ENCODE measurements at regions not wholly inside any gene's neighbourhood (a gene's known extent, or its start where the extent isn't known, plus 50 kb on each side); places are given as distances from the start of the nearest gene placed in this dataset.

DNA sequence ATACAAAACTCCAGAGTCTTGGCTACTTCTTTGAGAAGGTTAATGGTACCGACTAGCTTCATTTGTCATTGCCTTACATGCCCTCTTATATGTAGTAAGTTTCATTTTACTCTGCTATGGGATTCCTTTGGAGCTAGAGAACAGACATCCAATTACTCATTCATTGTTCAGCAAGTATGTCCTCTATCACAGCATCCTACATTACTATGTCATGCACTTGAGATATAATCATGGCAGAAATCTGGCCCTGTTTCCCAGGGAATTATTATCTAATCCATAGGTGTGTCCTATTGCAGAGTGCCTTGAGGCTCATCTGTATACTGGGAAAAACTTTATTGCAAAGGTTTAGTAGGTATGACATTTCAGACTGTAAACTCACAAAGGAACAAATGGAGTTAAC is 333.1 kb upstream of the NECTIN3 start:
- no peak for DNase-seq (ENCODE audit: low read depth in 2 of 2)

DNA sequence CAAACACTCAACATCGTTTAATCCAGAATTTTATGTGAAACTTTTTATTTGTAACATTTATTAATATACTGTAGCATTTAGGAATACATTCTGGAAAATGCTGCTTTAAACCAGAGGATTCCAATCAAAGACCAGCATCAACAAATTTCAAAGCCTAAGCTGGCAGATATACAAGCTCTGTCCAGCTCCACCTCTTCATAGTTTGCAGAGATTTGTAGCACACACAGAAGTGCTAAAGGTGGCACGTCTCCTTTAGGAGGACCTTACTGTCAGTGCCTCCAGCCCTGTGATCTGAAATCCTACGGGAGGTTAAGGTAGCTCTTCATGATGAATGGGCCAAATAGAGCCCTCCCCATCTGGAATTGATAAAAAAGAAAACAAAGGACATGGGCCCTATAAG is 329.7 kb upstream of the NECTIN3 start:
- DNase-seq (ENCODE audit: low read depth in 2 of 2): no peak

DNA sequence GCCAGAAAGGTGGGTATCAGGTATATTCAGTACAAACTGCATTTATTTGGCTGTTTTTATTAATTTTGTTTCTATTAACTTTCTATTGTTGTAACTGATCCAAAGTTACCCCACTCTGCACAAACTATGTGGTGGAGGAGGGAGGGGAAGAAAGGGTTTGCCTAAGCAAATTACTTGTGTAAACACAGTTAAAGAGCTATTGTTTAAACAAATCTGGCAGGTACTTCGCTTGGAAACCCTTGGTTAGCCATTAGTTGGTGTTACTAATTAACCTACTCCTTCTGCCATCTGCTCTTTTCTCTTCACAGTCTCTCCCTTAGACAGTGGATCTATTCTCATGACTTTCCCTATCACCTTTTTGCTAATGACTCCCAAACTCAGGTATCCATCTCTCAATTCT is 328.4 kb upstream of the NECTIN3 start:
- no peak for DNase-seq (ENCODE audit: low read depth in 2 of 2)

DNA sequence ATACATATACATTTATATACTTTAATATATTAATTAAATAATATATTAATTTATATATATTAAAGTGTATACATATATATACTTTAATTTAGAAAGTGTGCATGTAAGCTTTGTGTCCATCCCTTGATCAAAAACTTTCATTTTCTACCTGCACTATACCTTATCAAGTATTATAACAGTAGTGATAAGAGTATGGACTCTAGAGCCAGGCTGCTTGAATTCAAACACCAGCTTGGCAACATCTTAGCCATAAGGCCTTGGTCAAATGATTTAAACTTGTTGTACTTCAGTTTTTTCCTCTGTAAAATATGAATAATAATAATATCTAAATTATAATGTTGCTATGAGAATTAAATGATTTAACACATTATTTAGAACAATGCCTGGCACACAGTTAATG is 327.6 kb upstream of the NECTIN3 start:
- no peak for DNase-seq (ENCODE audit: low read depth in 2 of 2)

DNA sequence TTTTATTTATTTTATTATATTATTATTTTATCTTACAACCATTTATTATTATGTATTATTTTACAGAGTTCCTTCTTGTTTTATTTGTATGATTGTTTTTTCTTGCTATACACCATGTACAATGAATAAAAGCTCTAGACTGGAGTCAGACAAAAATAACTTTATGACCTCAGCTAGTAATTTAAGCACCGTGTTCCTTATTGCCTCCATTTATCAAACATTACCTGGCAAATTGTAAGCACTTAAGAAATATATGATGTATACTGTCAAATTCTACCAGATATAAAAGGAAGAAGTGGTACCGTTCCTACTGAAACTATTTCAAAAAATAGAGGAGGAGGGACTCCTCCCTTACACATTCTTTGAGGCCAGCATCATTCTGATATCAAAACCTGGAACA is 326.9 kb upstream of the NECTIN3 start:
- no peak for DNase-seq (ENCODE audit: low read depth in 2 of 2)

DNA sequence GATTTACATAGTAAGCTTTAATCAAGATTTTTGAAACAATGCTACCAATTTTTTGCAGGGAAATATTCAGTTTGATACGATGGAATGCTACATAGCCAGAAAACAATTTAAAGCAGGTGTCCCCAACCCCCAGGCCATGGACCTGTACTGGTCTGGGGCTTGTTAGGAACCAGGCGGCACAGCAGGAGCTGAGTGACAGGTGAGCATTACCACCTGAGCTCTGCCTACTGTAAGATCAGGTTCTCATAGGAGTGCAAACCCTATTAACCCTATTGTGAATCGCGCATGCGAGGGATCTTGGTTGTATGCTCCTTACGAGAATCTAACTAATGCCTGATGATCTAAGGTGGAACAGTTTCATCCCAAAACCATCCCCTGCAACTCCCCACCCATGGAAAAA is 322.6 kb upstream of the NECTIN3 start:
- no peak for DNase-seq (ENCODE audit: low read depth in 2 of 2)

DNA sequence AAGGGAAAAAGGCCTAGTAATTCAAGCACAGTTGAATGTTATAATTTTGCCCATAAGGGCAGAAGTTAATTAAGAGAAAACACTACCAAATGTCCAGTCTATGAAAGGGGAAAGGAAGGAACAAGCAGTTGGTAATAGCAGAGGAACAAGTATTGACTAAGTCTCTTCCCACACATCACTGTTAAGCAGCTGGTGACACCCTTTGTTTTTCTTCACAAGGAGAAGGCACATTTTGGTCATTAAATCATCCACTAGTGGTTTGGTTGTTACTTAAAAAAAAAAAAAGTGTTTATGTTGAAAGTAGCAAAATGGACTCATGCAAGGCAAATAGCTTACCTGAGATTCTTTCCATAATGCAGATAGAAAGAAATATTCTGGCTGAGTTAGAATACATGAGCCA is 321.4 kb upstream of the NECTIN3 start:
- DNase-seq (ENCODE audit: low read depth in 2 of 2): no peak

DNA sequence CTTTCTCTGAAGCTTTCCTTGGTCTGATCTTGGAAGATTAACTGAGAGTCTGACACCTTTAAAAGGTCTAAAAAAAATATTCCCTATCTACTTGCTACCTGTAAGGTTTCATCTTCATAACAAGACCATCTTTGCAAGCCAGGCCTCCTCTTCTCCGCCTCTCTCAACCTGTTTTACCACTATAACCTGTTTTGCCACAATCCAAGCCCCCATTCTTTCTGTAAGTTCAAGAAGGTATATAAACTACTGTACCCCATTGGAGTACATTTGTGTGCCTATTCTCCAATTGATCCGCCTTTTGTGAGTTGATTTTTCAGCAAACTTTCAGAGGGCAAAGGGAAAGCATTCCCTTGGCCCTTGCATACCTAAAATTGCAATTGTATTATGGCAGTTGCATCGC is 319.3 kb upstream of the NECTIN3 start:
- no peak for DNase-seq (ENCODE audit: low read depth in 2 of 2)

DNA sequence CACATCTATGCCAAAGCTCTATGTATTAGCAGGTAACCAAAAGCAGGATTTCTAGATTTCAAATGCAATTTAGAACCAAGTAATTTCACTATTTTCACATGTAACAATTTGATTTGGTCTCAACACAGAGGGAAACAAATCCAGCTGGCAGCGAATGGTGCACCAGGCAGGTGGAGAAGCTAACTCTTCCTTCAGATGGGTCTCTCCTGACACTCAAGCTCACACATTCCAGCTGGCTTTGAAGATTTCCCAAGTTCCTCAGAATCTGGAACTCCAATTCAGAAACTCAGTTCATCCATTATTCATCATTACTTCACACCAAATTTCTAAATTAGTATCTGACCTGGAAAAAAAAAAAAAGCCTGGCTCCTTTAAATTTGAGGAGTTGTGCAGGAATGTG is 318.1 kb upstream of the NECTIN3 start:
- no peak for DNase-seq (ENCODE audit: low read depth in 2 of 2)

DNA sequence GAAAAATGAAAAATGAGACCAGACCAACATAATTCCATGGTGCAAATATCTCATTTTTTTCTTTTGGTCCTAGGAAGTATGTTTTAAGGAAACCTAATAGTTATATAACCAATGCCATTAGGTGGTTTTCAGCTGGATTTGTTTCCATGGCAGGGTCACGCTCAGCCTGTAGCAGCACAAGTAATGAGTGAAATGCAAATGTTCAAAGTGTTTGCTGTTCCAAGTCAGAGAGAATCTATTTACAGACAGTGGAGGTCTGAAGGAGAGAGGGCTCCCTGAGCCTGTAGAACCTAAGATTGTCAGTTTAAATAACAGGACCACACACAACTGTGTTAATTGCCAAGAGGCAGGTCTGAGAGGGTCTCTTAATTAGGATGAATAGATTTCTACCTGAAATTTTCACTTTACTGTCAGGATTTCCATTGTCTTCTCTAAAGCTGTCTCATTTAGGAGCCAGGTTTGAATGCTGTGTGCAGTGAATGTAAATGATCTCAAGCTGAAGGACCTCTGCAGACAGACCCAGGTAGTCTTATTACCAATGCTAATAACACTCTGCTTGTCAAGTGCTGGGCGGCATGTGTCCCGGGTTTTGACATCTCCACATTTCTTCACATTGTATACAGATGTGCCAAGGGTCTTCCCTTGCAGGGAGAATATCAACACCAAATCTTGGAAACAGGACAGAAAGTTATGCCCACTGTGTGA is 317.3 kb upstream of the NECTIN3 start:
- DNase-seq (ENCODE audit: low read depth in 2 of 2): no peak

DNA sequence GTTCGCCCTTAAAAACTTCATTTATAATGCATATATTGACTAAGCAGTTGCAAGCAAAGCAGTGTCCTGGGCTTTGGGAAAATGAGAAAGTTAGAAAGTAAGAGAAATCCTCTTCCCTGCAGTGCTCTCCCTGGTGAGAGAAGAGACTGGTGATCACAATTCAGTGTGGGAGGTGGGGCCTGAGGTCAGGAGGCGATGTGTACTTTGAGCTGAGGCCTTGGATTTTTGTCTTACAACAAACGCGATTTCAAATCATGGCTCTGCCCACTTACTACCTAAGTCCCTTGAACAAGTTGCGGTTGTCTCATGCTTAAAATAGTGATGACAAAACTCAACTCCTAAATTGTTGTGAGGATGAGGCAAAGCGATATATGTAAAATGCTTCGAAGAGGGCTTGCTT is 316.3 kb upstream of the NECTIN3 start:
- DNase-seq (ENCODE audit: low read depth in 2 of 2): no peak

DNA sequence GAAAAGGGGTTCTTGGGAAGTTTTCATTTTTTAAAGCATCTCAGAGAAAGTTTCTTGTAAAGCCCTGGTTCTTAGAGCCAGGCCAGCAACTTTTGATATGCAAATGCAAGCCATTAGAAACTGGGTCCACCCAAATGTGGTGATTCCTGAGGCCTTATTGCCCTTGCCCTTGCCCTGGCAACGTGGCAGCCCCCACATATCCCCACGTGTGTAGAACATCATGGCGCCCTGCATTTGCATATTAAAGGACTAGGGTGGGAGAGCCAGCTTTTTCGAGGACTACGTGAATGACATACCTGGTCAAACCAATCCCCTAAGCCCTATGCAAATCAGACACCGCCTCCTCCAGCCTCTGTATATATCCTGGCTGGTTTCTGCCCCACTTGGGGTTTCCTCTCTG is 314.9 kb upstream of the NECTIN3 start:
- no peak for DNase-seq (ENCODE audit: low read depth in 2 of 2)

DNA sequence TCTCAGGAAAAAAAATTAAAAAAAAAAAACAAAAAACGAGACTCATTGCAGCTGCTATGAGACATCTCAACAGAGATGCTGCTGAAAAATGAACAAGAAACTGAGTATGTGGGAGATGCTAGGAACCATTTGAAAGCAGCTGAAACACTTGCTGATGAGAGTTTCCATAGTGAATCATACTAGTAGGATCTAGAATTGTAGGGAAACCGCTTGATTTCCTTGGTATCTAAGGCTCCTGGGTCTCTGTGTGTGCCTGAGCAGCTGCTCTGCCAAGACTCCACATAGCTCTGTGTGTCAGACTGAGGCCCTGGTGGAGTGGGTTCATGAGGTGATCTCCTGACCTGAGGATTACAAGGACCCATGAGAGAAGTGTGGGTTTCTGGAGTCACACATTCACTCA is 313.4 kb upstream of the NECTIN3 start:
- DNase-seq (ENCODE audit: low read depth in 2 of 2): no peak

DNA sequence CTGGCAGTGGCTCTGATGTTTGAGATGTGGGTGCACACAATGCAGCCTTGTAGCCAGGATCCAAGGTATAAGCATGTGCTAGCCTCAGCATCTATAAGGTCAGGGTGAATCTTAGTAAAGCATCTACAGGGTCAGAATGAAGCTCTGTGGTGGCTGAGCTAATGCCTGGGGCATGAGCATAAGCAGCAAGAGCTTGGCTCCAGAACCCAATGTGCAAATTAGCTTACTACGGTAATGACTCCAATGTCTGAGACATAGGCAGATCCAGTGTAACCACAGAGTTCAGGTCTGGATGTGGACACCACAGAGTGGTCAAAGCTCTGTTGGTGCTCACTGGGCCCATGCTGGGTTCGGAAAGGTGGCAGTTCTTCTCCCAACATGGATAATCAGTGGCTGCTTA is 304.5 kb upstream of the NECTIN3 start:
- no peak for DNase-seq (ENCODE audit: low read depth in 2 of 2)

DNA sequence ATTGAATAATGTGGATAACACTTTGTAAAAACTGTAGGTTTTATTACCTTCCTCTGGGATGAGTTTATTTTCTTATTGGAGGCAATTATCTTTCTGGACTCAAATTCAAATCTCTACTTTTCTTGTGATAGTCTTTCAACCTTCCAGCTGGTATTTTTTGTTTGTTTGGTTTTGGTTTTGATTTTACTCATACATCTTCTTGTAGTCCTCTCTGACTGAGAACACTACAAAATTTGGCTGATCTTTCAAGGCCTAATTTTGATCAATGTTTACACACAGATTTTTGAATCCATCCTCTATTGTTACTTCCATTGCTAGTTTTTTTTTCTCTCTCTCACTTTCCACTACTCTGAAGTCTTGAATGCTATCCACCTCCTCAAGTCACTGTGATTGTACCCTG is 303.8 kb upstream of the NECTIN3 start:
- DNase-seq (ENCODE audit: low read depth in 2 of 2): no peak

DNA sequence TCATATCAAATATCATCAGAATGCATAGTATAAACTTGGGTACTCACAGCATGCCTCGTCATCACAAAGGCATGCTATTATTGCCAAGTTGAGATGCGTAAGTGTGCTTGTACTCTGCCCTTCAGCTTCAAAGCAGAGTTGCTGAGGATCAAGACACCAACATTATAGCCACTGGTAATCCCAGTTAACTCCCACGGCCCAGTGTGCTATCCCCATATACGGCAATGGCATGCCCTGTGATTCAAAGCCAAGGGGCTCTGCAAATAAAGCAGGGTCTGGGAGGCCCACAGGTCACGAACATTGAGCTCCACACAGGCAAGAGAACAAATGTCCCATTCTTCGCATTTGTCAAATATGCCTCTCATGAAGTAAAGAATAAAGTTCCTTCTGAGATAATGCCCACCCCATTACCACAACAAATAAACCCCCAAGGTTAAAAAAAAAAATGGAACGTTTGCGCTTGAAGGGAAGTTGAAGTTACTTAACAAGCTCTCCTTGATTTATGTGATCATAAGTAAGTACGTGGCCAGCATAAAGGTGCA is 298.1 kb upstream of the NECTIN3 start:
- DNase-seq (ENCODE audit: low read depth in 2 of 2): no peak

DNA sequence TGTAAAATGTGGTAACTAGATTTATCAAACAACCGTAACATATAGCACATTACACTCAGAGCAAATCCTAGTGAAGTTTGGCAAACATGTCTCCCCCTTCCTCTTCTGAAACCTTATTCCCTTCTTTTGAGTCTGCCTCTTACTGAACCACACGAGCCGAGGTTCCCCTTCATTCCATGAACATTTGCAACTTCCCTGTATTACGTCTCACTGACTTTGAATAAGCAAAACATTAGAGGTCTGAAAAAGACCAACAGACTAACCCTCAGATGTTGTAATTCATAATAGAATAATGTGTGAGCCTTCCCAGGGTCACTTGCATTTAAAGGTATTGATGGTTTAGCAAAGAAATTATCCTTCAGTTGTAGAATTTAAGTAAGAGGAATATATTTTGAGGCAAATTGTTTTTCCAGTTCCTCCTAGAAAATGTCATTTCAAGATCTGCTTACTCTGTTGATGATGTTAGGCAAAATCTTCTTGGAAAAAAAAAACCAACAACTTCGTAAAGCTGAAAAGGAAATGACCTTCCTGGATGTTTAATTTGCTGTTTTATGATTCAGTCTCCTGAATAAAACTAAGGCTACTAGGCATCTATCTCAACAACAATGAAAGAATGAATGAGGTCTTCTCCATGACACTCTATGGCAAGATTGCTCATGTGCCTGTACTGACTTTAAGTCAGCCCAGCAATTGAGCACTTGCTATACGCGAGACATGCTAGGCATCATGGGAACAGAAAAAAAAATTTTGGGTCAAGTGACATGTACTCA is 296.9 kb upstream of the NECTIN3 start:
- no peak for DNase-seq (ENCODE audit: low read depth in 2 of 2)

DNA sequence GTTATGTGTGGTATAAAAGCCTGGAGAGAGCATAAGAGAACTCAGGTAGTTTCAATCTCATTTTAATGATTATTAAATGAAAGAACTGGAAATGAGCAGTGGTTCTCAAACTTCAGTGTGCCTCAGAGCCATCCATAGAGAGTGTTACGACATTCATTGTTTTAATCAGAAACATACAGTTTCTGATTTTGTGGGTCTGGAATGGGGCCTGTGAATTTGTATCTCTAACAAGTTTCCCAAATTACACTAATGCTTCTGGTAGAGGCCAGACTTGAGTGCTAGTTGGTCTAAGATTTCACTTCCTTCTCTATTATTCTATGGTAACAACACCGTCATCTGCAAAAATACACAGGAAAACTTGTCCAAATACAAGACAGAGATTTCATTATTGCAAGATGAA is 292.0 kb upstream of the NECTIN3 start:
- no peak for DNase-seq (ENCODE audit: low read depth in 2 of 2)

DNA sequence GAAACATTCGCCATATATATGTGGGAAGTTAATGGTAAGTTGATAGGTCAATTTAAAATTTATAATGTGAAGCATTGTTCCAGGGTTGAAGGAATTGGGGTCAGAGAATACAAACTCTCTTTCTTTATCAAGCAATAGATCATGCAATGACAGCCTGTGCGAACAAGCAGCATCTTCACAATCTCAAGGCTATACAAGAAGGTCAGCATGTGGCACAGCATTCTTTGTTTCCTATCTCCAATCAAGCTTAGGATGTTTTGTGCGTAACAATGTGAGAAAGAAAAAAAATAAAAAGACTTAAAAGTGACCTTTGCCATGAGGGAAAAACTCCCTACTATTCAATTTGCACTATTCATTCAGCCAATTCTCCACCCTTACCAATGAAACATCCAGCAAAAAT is 288.1 kb upstream of the NECTIN3 start:
- DNase-seq (ENCODE audit: low read depth in 2 of 2): no peak

DNA sequence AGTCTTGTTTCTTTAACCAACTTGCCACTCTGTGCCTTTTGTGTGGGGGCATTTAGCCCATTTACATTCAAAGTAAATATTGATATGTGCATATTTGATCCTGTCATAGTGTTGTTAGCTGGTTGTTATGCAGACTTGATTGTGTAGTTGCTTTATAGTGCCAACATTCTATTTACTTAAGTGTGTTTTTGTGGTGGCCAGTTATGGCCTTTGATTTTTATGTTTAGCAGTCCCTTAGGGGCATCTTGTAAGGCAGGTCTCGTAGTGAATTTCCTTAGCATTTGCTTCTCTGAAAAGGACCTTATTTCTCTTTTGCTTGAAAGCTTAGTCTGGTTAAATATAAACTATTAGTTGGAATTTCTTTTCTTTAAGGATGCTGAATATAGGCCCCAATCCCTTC is 282.8 kb upstream of the NECTIN3 start:
- DNase-seq (ENCODE audit: low read depth in 2 of 2): no peak

DNA sequence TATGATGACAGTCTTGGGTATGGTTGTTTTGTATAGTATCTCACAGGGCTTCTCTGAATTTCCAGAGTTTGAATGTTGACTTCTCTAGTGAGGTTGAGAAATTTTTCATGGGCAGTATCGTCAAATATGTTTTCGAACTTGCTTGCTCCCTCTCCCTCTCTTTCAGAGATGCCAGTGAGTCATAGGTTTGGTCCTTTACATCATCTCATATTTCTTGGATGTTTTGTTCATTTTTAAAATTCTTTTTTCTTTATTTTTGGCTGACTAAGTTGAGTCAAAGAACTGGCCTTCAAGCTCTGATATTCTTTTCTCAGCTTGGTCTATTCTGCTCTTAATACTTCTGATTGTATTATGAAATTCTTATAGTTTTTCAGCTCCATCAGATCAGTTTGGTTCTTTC is 282.3 kb upstream of the NECTIN3 start:
- DNase-seq (ENCODE audit: low read depth in 2 of 2): no peak

DNA sequence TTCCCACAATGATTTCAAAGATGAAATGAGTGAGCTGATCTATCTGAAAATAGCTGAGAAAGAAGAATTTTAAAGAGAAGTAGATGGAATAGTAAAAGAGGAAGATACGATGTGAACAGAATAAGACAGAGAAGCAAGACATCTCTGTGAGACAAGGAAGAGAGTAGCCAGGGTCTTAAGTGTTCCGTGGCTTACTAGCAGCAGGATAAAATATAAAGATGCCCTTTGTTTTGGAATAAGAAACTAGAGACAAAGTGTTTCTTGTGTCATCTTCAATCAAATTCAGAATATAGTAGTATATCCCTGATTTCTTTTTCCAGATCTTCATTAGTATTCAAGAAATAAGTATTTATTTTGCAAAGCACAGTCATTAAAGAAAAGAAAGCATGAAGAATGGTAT is 281.0 kb upstream of the NECTIN3 start:
- DNase-seq (ENCODE audit: low read depth in 2 of 2): no peak

DNA sequence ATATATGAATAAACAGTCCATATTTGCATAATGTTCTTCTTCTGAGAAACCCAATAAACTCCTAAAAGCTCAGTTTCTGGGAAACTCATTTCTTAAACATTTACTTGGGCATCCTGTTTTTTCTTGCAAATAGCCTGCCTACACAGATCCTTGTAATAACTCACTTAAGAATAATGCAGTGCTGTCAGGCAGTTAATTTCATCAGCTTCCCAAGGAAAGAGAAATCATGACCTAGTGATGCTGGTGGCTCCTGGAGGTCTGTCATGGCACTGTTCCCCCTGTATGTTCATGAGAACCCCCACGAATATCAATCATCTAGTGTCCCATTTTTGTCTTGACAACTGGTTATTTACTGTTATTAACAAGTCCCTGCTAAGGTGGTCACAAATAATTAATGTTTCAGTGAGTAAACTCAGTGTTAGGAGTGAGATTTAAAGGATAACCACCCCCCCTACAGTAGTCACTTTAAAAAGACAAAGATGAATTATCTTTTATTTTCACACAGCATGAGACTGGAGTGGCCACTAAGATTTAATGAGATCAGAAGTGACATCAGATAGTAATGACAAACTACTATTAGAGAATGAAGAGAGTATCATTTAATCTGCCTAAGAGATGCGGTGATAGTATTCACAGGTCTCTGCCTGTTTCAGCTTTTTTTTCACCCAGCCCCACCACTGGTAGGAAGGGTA is 279.5 kb upstream of the NECTIN3 start:
- DNase-seq (ENCODE audit: low read depth in 2 of 2): no peak
